Spleen (tissue), 7 donors: ENCODE measurements at regions not wholly inside any gene's neighbourhood (a gene's known extent, or its start where the extent isn't known, plus 50 kb on each side); places are given as distances from the start of the nearest gene placed in this dataset.

ENCODE experiments used
- POLR2A ChIP-seq, 3 donors: fragments of 450-650 bp; IDR thresholded peaks; one replicate each; pipeline ENCODE4 v1.5.1; 2017; ENCODE audit warnings: antibody characterized with exemption in 3 of 3, mild to moderate bottlenecking in 1 of 3
- POLR2AphosphoS5 ChIP-seq, 3 donors: sonication (generic); formaldehyde crosslinking; IDR thresholded peaks; one replicate each; pipeline ENCODE4 v1.5.1; 2017; ENCODE audit warnings: antibody characterized with exemption in 3 of 3
- TF ChIP-seq, protein P1 (sequence below), 11 experiments: fragments of 200-600 bp in 7 of 11; fragments of 450-650 bp in 4 of 11; sonication (generic) in 4 of 11; IDR thresholded peaks in 8 of 11; conservative IDR thresholded peaks in 3 of 11; 1 replicate in 7 of 11; 2 replicates in 4 of 11; pipeline versions ENCODE4 v1.4.0 to v1.8.0; 2016 to 2021; ENCODE audit warnings: antibody characterized with exemption in 11 of 11, inconsistent platforms in 4 of 11, mild to moderate bottlenecking in 1 of 11
- donor health status: DM: no; HTN: no; CAD: no; lungs with moderate emphysema.
- donor health status: DM: no; HTN: no; CAD: no.
- donor health status: DM: no; HTN: no; CAD: no.

- TF ChIP-seq, protein P1, sequence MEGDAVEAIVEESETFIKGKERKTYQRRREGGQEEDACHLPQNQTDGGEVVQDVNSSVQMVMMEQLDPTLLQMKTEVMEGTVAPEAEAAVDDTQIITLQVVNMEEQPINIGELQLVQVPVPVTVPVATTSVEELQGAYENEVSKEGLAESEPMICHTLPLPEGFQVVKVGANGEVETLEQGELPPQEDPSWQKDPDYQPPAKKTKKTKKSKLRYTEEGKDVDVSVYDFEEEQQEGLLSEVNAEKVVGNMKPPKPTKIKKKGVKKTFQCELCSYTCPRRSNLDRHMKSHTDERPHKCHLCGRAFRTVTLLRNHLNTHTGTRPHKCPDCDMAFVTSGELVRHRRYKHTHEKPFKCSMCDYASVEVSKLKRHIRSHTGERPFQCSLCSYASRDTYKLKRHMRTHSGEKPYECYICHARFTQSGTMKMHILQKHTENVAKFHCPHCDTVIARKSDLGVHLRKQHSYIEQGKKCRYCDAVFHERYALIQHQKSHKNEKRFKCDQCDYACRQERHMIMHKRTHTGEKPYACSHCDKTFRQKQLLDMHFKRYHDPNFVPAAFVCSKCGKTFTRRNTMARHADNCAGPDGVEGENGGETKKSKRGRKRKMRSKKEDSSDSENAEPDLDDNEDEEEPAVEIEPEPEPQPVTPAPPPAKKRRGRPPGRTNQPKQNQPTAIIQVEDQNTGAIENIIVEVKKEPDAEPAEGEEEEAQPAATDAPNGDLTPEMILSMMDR (IDR thresholded peaks at IDR 0.05 in 8 of 11, conservative IDR thresholded peaks at IDR 0.05 in 3 of 11): no peak
- TF ChIP-seq POLR2A (IDR thresholded peaks at IDR 0.05) (no peak), POLR2AphosphoS5 (IDR thresholded peaks at IDR 0.05) (no peak)
Observed at GRCh38 chrX:40184968-40185367, 87.2 kb upstream of the BCOR start.
